NCI-H2107 treated with DMSO at 0.1 percent for 48 hours (cell line): ENCODE measurements at regions not wholly inside any gene's neighbourhood (a gene's known extent, or its start where the extent isn't known, plus 50 kb on each side); places are given as distances from the start of the nearest gene placed in this dataset.
"Not testable (repeated sequence)": the region's sequence is repeated elsewhere in the genome, so short reads cannot be mapped to it uniquely, and the experiment has no call there.

Source experiments
- DNase-seq: peaks from one replicate; lab custom pipeline; 2025; ENCODE audit not compliant: unreplicated experiment; lab: John Stamatoyannopoulos, UW

DNA sequence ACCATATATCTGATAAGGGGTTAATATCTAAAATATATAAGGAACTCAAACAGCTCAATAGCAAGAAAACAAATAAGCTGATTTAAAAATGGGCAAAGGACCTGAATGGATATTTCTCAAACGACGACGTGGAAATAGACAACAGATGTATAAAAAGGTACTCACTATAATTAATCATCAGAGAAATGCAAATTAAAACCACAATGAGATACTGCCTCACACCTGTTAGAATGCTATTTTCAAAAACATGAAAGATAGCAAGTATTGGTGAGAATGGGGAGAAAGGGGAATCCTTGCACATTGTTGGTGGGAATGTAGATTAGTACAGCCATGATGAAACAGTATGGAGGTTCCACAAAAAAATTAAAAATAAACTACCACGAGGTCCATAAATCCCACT is 163.2 kb downstream of the DKK1 start:
- DNase-seq = no peak

DNA sequence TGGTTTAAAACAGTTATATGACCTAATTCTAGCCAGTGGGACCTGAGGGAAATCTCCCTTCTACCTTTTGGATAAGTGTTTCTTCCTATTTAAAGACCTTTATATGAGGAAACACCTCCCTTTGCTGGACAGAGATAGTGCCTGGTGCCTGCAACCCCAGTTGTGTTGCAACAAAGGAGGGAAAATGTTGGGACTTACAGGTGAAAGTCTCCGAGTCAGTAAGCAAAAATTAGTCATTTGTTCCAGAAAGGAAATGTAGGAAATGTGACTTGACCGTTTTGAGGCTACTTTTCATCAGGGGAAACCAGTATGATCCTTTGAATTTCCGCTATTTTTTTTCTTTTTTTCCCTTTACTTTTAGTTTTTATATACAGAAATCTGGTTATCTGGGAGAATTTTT is 165.5 kb downstream of the DKK1 start:
- DNase-seq = no peak

DNA sequence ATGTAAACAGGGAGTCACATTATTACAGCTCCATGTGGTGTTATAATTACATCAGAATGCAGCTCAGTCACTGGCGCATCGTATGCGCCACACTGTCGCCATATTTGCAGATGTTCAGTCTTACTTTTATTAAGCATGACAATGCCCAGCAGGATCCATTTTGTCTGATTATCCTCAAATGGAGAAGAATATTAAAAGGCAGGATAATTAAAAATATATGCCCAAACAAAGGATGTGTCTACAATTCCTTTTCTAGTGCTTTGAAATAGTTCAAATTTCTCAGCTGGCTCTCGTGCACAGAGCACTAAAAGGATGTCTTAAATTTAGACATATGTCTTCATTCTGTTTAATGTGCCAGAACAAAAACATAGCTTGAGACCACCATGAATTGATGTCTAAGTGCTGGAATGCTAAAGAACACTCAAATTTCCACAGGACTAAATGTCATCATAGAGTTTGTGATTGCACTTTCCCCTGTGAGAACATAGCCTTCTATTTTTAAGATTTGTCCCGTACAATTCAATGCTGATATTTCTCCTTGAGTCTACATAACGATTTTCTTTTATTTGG is 168.0 kb downstream of the DKK1 start:
- no peak for DNase-seq

DNA sequence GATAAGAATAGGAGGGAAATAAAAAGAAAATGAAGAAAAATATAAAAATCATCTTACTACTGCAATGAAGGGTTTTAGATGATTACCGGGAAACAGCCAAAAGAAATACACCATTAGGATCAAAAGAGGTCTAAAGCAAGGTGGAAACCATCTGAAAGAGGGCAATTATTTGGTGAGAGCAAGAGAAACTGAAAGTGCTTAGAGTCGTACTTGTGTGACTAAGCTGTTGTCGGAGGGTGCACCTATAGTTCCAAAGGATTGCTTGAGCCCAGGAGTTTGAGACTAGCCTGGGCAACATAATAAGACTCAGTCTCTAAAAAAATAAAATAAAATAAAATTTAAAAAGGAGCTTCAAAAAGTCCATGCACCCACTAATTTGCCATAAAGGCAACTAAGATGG is 169.5 kb downstream of the DKK1 start:
- DNase-seq = no peak

DNA sequence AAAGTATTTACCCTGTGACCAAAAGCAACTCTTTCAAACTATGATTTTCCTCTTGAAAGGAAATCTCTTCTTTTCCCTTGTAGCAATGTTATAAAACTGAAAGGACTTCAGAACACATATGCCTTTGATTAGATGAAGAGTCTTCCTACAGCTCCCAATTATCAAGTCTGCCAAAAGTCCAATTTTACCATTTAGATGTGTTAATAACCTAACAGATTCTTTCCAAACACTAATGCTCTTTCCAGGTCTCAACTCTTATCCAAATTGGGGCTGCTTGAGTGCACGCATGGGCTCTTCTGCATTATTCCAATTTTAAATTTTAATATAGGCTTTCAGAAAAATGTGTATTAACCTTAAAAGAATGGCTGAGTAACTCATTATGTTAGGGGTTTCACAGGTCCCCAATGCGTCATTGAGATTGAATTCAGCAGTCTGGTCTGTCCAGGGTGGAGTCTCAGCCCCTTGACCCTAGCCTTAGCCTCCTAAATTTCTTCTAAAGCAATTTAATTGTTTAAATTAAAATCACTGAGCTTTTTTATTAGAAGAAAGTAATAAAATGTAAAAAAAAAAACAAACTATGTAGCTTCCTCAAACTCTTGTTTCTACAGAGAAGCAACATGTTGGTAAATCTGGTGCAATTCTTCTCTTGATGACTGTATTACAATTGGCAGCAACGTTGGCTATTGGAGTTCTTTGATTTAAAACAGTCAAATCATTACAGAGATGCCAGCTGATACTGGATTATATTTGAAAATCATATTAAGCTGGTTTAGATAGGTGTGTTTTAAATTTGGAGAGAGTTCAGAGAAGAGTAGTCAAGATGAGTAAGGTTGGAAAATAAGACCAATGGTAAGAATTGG is 170.4 kb downstream of the DKK1 start:
- no peak for DNase-seq

DNA sequence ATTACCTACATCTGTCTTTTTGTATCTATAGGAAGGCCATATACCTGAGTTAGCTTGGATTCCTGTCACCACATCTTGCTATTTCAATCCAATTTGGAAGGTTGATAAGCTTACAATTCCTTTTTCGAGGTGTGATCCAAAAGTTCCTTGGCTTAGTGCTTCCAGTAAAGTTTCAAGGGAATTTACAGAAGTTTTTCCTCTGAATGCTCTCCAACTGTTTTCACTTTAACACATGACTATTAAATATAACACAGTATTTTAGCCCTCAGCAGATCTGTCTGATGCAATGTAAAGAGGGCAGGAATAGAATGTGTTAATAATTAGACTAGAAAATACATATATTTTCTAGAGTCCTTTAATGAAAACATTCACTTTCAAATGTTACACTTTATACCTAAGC is 171.4 kb downstream of the DKK1 start:
- DNase-seq = no peak

DNA sequence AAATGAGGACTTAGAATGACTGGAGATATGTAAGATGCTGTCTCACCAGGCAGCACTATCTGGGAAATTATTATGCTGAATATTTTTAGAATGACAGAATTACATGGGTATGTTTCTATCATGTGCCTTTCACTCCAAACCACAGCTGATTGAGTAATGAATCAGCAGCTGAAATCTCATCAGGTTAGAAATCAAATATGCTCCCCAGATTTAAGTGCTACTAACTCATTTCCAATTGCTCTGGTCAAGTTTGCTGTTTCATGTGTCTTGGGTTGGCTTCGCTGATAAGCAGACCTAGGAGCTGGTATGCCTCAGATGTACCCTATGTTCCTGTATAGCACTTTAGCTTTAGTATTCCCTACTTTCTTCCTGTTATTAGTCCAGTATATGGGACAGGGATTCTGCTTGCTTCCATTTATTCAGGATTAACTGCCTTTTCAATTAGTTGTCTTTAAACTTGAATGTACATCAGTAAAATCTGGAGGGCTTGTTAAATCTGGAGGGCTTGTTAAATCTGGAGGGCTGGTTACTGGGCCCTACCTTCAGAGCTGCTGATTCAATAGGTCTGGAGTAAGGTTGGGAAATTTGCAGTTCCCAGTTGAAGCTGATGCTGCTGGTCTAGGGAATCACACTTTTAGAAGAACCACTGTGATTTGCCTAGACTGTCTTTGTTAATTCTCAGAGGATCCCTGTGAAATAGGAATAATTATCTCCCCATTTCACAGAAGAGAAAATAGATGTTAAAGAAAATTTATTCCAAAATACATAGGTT is 172.9 kb downstream of the DKK1 start:
- DNase-seq = no peak

DNA sequence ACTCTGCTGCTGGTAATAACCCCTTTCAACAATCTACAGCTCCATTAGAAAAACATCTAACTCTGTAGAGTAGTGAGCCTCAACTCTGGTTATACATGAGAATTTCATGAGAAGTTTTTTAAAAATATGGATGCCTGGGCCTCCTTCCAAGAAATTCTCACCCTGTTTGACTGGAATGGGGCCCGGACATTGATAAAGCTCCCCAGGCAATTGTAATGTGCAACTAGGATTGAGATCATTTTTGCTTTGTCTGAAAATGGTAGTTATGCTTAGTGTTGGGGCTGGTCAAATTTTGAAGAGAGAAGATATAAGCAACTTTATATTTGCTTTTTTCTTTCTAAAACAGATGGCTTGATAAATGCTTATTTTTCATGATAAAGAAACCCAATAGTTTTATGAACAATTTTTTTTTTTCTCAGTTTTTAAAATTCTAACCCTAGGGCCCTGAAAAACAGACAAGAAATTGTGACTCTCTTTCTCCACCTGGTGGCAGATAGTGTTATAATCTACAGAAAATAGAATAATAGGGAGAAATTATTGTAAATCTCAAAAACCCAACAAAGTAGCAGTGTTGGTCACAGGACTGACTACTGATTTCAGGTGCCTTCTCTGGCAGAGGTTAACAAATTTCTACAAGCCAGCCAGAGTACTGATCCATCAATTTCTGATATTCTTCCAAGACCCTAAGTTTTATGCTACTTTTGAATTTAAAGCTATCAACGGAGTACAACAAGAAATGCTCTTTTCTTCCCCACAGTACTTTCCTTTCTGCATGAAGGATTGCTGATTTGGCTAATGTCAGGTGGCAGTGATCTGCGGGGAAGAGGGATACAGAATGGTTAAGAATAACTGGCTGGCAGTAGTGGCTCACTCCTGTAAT is 174.8 kb downstream of the DKK1 start:
- no peak for DNase-seq

DNA sequence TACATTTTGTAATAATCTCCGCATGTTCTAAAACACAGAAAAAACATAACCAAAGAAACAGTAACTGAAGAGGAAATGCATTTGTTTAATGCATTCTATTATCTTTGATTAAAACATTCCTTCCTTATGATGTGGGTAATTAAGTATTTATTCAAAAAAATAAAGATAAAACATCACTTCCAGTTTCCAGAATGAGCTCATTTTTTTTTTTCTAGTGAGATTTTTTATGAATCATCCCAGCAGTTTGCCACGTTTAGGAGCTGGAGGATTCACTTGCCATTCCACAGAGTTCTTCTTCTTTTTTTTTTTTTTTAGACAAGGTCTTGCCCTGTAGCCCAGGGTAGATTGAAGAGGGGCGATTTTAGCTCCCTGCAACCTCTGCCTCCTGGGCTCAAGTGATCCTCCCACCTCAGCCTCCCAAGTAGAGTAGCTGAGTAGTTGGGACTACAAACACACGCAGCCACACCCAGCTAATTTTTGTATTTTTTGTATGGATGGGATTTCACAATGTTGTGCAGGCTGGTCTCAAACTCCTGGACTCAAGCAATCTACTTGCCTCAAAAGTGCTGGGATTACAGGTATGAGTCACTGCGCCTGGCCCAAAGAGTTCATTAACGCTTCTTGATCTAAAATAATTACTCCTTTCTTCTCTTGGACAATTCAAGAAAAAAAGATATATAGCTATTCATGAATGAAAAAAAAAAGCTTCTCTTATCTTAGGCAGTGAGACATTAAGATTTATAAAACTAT is 177.3 kb downstream of the DKK1 start:
- DNase-seq = no peak

DNA sequence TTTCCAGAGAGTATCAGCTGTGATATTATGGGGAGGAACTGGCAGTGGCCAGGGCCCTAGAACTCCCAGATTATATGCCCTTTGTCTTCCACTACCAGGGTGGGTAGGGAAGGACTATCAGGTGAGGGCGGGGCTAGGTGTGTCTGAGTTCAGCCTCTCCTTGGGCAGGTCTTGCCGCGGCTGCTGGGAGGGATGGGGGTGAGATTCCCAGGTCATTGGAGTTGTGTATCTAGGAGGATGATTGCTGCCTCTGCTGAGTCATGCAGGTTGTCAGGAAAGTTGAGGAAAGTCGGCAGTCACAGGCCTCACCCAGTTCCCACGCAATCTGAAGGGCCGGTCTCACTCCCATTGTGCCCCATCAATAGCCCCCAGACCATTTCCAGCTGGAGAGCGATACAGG is 185.2 kb downstream of the DKK1 start:
- DNase-seq = no peak

DNA sequence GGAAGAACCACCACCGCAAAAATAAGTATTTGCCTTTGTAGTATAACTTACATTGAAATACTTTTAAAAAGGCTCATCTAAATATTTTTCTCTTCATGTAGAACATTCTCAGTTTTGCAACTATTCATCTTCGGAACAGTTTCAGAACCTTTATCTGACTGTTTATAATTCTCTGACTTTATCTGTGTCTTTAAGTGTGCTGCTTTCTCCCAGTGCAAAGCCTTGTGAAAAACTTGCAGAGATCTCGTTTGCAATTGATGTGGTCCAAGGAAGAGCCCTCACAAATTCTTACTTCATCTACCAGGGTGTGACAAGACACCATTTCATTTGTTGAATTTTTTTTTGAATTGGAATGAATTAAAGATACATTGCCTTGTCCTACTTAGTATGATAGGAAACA is 186.4 kb downstream of the DKK1 start:
- no peak for DNase-seq

DNA sequence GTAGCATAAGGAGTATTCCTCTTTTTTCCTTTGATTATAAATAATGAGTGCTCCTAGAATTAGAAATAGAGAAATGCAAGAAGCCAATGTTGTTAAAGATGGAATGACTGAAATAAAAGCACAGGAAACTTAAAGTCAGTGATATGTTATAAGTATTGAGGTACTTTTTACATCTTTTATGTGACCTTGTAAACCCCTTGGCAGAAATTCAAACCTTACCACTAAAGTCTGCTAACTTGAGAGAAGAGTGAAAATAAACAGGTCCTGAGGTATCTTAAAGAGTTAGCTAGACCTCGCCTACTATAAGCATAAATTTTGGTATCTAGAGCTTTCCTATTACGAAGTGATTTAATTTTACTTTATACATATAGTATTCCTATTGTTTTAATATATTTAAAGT is 188.2 kb downstream of the DKK1 start:
- no peak for DNase-seq

DNA sequence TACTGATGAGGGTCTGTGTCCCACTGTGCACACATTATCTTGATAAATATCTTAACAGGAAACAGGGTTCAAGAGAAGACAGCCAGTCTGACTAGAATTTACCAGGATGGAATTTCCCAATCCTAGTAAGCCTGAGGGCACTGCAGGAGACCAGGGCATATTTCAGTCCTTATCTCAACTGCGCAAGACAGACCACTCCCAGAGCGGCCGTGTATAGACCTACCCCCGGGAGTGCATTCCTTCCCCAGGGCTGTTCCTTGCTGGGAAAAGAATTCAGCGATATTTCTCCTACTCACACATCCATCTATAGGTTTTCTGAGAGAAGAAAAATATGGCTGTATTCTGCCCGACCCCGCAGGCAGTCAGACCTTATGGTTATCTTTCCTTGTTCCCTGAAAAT is 191.3 kb downstream of the DKK1 start:
- DNase-seq = not testable (repeated sequence)

DNA sequence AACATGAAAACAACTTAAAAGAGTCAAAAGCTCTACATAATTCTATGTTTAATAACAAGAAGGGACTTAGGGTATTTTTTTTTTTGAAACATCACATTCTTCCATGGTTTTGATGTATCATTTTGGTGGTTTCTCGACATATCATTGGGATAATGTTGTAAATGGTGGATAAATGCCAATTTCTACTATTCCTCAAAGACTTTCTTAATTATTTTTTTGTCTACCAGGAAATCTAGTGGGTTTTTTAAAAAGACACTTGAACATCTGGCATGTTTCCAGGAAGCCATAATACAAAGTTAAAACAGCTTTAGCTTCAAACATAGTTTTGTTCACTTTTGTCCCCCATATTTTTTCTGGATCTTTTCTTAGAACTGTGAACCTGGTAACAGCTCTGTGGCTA is 200.4 kb downstream of the DKK1 start:
- no peak for DNase-seq

DNA sequence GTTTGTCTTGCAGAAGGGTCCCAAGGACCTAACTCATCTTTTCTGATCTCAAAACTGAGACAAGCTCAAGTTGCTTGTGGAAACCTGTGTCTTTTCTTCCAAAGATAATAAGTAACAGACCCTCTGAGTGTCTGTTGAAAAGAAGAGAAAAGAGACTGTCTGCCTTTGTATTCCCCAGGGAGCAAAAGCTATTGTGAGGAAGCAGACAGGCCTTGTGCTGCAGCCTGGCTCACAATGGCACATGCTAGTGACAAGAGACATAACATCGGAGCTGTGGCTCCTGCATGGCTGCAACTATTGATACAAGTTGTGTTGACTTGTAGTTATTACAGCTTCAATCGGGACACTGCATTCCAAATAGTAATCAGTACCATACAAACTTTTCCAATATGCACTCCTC is 202.9 kb downstream of the DKK1 start:
- DNase-seq = no peak

DNA sequence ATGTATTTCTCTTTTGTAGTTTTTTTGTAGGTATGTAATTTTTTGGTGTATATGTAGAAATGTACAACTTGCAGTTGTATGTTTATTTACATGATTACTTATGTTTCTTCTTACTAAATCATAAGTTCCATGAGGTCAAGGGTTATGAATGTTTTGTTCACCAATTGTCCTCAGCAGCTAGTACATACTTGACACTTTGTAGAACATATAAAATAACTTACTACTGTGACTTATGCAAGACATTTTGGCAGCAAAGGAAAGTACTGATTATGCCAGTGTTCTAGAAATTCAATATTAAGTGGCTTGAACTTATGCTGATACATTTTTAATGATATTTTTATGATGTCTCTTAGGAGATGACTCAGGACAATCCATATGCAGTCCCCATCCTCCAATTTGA is 209.6 kb downstream of the DKK1 start:
- no peak for DNase-seq

DNA sequence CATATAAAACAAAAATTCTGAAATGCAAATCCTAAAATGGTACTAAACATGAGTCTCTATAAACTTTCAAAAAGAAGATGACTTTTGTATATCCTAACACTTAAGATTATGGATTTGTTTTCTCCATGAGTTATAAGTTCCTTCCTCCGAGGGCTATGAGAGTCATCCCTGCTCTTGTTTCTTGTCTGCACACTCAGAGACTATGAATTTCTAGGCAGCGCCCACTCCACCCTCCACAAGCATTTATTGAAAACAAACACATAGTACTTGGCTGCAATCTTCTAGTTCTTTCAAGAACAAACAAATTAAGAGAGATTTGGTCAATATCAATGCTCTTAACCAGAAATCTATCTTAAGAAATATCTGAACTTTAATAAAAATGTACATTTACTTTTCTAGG is 211.7 kb downstream of the DKK1 start:
- DNase-seq = no peak

DNA sequence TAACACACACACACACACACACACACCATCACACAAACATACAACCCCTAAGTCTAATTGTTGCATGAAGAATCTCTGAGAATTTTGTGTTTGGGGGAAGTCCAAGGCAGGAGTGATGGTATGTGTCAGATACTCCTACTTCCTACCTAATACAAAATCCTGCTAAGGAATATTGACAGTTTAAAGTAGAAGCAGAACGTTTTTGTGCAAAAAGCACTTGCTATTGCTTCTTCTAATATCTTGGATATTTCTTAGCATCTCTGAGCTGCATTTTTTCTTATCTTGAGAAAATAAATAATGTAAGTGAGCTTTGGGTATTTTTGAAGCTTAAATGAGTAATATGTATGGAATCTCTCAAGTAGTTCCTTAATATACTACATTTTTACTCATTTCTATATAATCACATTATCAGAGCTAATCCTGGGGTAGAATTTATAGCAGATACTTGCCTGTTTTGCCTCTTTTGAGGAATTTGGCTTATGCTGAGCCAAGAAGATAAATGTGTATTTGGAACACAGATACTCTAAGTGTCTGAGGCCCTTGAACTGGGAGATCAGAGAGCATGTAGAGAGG is 212.3 kb downstream of the DKK1 start:
- no peak for DNase-seq

DNA sequence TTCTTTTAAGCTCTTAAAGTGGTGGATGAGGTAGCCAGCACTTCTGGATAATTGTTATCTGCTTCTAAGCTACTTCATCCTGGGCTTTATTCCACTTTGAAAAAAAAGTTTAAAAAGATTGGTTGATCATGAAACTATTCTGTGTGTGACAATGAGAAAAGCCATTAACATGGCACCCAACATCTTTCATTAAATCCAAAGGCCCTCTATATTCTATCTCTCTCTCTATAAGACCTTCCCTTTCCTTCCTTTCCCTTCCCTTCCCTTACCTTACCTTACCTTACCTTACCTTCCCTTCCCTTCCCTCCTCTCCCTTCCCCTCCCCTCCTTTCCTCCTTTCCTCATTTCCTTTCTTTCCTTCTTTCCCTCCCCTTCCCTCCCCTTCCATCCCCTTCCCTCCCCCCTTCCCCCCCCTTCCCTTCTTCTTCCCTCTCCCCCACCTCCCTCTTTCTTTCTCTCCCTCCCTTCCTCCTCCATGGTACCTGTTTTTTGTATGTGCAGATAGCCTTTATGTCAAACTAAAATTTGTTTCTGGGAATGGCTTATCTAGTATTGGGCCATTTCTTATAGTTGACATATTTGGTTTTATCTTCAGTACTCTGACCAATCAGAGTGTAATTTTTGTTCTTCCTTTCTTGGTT is 218.7 kb downstream of the DKK1 start:
- no peak for DNase-seq

DNA sequence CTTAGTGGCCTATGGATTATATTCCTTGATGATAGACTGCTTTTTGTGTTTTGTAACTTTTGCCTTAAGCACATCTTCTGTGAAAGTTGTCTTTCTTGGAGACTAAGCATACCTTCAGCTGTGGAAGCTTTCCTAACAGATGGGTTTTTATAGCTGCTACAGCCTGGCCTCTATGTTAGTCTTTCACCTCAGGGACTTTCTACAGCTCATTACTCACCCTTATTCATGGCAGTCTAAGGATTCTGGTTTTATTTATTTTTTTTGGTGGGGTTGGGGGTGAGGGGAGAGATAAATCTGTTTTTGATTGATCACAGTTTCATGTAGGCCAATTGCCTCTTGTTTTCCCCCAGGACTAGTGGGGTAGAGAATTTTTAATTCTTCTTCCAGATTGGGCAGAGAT is 219.9 kb downstream of the DKK1 start:
- no peak for DNase-seq
